ENCODE measurements at regions not wholly inside any gene's neighbourhood (a gene's known extent, or its start where the extent isn't known, plus 50 kb on each side); places are given as distances from the start of the nearest gene placed in this dataset.

- TF ChIP-seq CTCF (conservative IDR thresholded peaks at IDR 0.05; ENCODE audit: low read depth in 2 of 2) (peak; percentile 54 to 67), NANOG (IDR thresholded peaks at IDR 0.05; ENCODE audit: borderline replicate concordance) (no peak), ETS1 (IDR thresholded peaks at IDR 0.05) (no peak), STAT1 (IDR thresholded peaks at IDR 0.05; ENCODE audit: unreplicated experiment) (no peak), ZNF114 (CRISPR knock-in tag; IDR thresholded peaks at IDR 0.05) (no peak), JUNB (IDR thresholded peaks at IDR 0.05; ENCODE audit: unreplicated experiment) (no peak)
Observed at GRCh38 chr6:135759831-135760230, 91.7 kb upstream of the PDE7B start (continued).

- no peak overlapping the region for H3K27ac Mint-ChIP-seq
- DNase-seq (ENCODE audit: low spot score) (no peak), ATAC-seq (no peak)
- H3K36me3 ChIP-seq (ENCODE audit: insufficient read depth), result no peaks in the 10 kb centered on the region
- H3K27me3 ChIP-seq (ENCODE audit: insufficient read depth), result no peaks in the 10 kb centered on the region
- H3K36me3 Mint-ChIP-seq (ENCODE audit: low read depth), result peaks cover 4% of the 10 kb centered on the region; the same call in 1 of the 3 replicates
- H3K4me1 ChIP-seq (ENCODE audit: insufficient read depth), result no peaks in the 10 kb centered on the region
- H3K79me2 ChIP-seq (replicated peaks; ENCODE audit: insufficient read depth), result no peaks in the 10 kb centered on the region
- H3K4me3 ChIP-seq, result no peak overlapping the region
- no peaks in the 10 kb centered on the region for H3K27me3 Mint-ChIP-seq (ENCODE audit: insufficient read depth, low read depth, poor library complexity)
- no peak overlapping the region for H3K4me2 ChIP-seq
- no peaks in the 10 kb centered on the region for H3K9me2 ChIP-seq (ENCODE audit: insufficient read depth)
- no peak overlapping the region for H3K27ac ChIP-seq (ENCODE audit: low read depth)
- no peak overlapping the region for H2AFZ ChIP-seq
- H3K4me1 Mint-ChIP-seq, result no peaks in the 10 kb centered on the region
- H3K4me3 Mint-ChIP-seq, result no peak overlapping the region
- TF ChIP-seq STAT1 (IDR thresholded peaks at IDR 0.05; ENCODE audit: unreplicated experiment) (no peak), ZNF114 (CRISPR knock-in tag; IDR thresholded peaks at IDR 0.05) (no peak), ETS1 (IDR thresholded peaks at IDR 0.05) (no peak), ZNF331 (CRISPR knock-in tag; IDR thresholded peaks at IDR 0.05; ENCODE audit: low read depth) (no peak), REST (IDR thresholded peaks at IDR 0.05; ENCODE audit: unreplicated experiment) (no peak), EZH2 (IDR thresholded peaks at IDR 0.05; ENCODE audit: low read depth, unreplicated experiment) (no peak)
- H3F3A ChIP-seq (replicated peaks; ENCODE audit: low read depth), result no peaks in the 10 kb centered on the region
- no peaks in the 10 kb centered on the region for H4K20me1 ChIP-seq (replicated peaks; ENCODE audit: insufficient read depth)
- H3K9me3 Mint-ChIP-seq, result peaks cover 6% of the 10 kb centered on the region; the same call in 1 of the 3 replicates
Observed at GRCh38 chr6:135774006-135774405, 77.5 kb upstream of the PDE7B start.

Data from GM23338 (cell line).